Posterior vena cava (tissue), 2 donors: ENCODE measurements at regions not wholly inside any gene's neighbourhood (a gene's known extent, or its start where the extent isn't known, plus 50 kb on each side); places are given as distances from the start of the nearest gene placed in this dataset.

Source experiments
- DNase-seq: peaks from one replicate; pipeline ENCODE4 v3.0.0-alpha.2; 2020; ENCODE audit warnings: low spot score
- intact Hi-C, 2 donors: fragments of 100-400 bp; cut with DNase I; formaldehyde crosslinking; loops; one replicate each; pipeline versions ENCODE4 v1.14.1 to v1.14.2; 2022 to 2023
- donor health status: DM: yes; HTN: yes; CAD: no.
- donor health status: DM: yes; HTN: yes; CAD: no.

DNA sequence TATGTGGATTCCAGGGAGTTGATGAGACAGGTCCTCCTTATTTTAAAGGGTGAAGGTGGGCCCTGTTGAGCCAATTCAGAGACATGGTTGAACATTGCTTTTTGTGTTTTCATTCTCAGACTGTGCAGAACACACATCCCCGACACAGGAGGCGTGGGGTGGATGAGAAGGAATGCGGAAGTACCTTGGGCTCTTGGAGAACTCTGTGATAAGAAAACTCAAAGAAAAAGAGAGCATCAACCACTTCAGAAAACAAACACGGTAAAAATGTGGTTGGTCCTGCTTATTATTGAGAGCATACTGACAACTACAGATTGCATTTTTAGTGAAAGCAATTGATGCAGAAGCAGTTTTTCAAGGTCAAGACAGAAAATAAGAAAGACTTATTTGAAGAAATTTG is 659.8 kb downstream of the IRX1 start:
- intact Hi-C loops: no loop called here
- no peak for DNase-seq

DNA sequence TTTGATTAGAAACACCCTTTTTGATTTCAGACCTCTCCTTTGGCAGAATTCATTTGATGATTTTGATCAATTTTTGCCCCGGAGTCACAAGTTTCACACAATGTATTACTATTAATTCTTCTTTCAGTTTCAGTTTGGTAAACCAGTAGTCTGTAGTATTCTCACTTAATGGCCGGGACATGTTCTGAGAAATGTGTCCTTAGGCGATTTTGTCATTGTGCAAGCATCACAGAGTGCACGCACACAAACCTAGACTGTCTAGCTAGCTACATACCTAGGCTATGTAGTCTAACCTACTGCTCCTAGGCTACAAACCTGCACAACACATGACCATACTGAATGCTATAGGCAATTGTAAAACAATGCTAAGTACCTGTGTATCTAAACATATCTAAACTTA is 662.5 kb downstream of the IRX1 start:
- intact Hi-C loops: no loop called here
- no peak for DNase-seq

DNA sequence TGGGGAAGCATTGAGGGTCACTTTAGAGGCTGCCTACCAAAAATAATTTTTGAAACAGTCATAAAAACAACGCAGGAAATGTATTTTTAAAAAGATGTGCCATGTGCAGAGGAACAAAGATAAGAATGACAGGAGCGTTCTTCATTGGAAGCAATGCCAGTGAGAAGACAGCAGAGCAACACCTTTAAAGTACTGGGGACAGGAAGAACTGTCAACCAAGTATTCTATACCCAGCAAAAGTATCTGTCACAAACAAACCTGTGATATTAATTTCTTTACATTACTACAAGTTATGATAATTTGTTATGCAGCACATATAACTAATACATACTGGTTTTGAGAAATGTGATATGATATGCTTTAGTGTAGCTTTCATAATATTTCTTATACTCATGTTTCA is 675.6 kb downstream of the IRX1 start:
- intact Hi-C loops: no loop called here
- DNase-seq: no peak

DNA sequence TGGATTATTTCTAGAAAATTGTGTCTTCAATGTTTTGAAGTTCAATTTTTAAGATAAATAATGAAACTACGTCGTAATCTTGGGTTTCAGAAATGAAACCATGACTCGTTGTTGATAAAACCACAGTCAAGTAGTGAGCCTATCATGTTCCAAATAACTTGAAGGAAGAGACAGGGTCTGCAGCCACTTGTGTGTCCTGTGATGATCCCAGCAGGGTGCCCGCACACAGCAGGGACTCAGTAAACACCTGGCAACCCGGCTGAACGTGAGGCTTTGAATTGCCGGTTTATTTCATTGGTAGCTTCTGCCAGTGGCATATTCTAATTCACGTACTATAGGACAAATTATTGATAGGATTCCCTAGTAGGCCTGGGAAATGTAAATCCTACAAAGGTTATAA is 679.6 kb downstream of the IRX1 start:
- intact Hi-C loops: no loop called here
- no peak for DNase-seq

DNA sequence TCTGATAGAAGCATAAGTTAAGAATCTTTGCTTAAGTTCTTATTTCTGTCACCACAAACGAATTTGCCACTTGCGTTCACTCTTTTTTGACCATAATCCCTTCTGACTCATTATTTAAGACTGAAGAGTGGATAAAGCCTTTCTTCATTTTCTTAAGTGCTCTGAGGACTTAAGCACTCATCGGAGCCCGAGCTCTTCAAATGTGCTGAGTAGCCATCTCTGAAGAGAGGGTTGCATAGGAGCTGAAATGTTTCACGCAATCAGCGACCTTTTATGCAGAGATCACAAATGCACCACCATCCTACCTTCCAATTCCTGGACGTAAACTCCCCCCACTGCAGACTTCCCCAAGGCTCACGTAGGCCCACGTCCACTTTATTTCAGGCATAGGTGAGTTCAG is 699.2 kb downstream of the IRX1 start:
- intact Hi-C loops: loop anchor here in 1 of 2 donors (5.0 kb wide), 1 partner anchor 768 kb away; no protein-coding TSS in a partner anchor
- no peak for DNase-seq

DNA sequence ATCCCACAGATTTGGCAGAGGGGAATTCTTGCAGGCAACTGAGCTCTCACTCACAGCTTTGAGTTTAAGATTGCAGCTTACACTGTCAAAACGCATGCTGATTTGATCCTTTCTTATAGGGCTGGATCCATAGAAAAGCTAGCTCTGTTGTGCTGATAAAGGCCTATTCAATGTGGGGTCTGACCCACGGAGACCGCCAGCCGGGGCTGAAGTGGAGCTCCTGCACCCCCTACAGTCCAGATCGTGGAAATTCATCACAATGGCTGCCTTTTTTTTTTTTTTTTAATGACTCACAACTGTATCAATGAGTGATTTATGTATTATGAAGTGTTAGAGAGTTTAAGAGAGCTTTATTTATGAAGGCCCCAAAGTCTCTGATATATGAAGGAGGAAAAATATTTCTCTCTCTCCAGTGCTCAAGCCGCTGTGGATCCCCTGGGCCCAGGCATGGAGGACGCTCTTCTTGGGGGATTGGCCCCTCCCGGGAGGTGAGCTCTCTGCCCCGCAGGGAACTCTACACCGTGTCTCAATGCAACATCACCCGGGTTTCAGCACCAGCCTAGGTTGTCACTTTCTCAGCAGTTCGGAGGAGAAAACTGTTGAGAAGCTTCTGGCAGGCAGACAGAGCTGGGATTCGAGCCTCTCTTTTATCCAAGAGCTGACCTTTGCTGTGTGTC is 700.2 kb downstream of the IRX1 start:
- DNase-seq: no peak
- intact Hi-C loops: no loop called here

DNA sequence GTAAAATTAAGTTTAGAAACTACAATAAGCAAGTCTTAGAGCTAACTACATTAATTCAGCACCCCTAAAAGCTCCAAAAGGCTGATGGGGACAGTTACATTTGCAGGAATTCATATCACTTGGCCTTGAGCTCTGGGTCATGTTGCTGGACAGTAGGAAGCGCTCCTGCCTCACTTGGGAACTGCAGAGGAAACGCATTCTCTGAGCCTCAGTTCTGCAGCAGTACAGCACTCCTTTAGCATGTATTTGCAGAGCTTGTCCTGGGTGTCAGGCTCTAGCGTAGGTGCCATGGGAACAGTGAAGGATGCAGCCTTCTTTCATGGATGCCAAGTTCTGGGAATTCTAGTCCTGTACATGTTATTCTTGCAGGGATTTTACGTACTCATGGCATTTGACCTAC is 710.4 kb downstream of the IRX1 start:
- intact Hi-C loops: no loop called here
- DNase-seq: no peak

DNA sequence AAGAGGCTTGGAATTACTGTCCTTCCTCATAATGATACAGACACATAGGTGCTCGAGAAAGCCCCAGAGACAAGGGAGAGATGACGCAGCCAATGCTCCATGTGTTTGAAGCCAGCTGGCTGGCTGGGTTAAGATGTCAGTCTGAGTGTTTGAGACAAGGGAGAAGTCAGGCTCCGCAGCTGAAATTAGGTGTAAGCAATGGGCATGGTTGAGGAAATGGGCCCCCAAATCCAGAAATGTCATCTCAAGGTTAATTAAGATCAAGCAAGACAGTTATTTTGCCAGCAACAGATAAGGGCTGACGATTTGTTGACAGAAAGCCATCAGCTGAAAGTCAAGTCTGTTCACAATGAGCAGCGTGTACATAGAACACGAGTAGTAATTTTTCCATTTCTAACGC is 713.4 kb downstream of the IRX1 start:
- intact Hi-C loops: no loop called here
- DNase-seq: no peak

DNA sequence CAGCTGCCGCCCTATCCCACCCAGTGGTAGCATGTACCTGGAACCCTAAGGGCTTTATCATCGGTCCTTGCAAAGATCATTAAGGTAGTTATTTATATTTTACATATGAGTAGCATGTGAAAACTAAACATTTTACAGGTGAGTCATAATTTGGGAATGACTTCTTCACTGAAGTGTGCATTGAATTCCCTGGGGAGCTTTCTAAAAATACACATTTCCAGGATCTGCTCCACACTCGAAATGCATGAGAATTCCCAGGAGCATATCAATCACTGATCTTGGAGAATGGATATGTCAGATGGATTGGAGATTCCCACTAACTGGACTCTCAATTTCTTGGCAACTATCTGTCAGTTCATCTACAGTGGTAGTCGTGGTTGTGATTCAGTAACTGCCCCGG is 717.5 kb downstream of the IRX1 start:
- no peak for DNase-seq
- intact Hi-C loops: no loop called here

DNA sequence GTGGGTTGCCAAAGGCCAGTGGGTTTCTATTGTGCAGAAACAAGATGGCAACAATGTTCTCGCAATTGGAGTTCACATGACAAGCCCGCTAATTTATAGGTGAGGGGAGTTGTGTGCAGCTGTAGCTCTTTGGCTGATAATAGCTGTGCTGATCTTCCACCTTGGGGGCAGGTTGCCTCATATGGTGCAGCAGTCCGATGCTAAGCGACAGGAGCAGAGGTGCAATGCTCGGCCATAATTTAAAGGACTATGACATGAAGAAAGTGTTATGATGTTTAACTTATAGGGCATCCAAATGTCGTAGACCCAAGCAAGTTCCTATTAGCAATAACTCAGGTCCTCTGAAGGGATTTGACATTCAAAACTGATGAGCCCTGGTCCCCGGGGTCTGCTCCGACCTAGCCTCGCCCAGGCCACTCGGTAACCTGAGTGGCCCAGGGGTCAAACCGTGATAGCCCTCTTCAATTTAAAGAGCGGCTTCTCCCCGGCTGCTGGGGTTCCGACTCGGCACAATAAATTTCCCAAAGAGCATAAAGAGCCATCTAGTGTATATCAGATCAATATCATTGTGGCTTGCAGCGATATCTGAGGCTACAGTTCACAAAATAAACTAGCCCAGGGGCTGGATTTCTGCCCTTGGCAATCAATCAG is 724.0 kb downstream of the IRX1 start:
- intact Hi-C loops: loop anchor here in 1 of 2 donors (5.0 kb wide), 1 partner anchor 1778 kb away; no protein-coding TSS in a partner anchor
- DNase-seq: no peak

DNA sequence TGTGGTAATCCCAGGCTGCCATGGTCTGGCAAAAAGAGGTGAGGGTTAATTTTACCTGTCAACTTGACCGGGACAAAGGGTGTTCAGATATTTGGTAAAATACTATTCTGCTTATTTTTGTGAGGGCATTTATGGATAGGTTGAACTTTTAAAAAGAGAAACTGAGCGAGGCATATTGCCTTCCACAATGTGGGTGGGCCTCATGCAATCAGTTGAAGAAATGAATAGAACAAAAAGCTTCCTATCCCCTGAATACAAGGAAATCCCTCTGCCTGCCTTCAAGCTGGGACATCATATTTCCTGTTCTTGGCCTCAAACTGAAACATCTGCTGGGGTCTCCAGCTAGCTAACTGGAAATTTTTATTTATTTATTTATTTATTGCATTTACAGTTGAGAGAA is 734.7 kb downstream of the IRX1 start:
- intact Hi-C loops: no loop called here

DNA sequence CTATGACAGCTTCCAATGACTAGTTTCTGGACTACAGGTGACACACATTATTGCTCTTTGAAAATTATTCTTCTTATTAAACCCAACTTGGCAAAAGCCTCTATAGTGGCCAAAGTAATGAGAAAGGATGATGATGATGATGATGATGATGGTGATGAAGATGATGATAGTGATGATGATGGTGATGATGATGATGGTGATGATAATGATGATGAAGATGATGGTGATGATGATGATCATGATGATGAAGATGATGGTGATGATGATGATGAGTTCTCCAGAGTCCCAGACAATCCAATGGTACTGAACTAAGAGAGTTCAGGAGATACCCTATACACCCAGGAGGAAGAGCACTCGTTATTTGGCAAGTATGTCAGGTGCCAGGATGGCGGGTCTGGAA is 739.4 kb downstream of the IRX1 start:
- intact Hi-C loops: no loop called here

More for the DNA sequence above, 734.7 kb downstream of the IRX1 start:
- no peak for DNase-seq

DNA sequence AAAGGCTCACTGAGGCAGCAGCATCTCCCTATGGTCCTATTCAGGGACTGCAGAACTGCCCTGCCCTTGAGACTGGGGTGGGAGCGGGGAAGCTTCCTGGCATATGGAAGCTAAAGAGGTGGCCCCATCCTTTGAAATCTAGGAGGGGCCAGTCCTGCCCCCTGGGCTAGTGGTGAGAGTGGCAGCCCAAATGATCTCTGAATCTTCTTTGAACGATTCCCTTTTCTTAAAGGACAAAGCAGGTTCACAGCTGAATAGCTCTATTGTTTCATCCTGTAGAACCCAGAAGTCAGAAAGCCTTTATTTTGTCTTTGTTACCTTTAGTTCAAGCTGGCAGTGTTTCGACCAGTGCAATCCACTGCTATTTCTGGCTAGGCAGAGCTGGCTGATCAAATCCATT is 741.9 kb downstream of the IRX1 start:
- intact Hi-C loops: no loop called here
- no peak for DNase-seq

More for the DNA sequence above, 739.4 kb downstream of the IRX1 start:
- DNase-seq: no peak

DNA sequence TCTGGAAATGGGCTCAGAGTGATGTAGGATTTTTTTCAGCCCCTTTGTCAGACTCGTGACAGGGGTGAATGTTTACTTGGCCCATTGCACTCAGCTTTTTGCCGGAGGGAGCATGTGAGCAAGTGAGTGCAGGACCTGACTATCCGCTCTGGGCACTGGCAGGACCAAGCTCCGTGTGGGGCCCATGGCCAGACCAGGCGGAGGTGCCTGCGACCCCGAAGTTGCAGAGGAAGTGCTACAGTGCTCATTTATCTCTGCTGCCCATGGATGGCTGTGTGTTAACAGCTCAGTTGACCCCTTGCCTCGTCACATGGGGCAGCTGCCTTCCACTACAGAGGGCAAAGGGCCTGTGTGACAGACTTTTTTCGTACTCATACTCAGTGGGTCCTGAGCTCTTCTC is 744.3 kb downstream of the IRX1 start:
- peak; percentile 67 for DNase-seq
- intact Hi-C loops: no loop called here

DNA sequence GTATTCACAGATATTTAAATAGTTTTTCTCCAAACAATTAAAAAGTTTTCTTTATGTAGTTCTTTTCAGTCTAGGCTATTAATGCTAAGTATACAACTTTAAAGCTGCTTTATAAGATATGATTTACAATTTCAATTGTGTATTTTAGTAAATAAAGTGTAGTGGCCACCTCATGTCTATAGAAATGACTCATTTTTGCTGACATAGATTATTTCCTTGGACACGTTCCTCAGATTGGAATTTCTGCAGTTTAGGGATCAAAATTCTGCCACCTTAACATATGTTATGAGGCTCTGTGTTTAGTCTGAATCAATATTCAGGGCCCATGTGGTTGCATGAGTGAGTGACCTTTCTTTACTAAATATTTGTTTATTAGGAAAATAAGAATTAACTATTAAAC is 750.2 kb downstream of the IRX1 start:
- intact Hi-C loops: no loop called here
- no peak for DNase-seq

DNA sequence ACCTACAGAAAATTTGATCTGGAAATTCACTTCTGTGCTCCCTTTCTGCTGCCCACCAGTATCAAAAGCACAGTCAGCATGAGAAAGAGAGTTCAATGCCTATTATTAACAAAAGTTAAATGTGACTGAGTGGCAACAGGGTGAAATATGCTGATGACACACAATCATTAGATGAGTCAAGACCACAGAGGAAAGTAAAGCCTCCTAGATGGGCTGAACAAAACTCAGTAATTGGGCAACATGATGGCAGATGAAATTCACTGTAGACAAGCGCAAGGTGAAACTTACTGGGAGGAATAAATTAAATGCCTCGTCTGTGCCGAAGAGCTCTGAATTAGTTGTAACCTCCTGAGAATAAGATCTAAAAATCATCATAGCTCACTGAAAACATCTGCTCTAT is 752.8 kb downstream of the IRX1 start:
- no peak for DNase-seq
- intact Hi-C loops: no loop called here

DNA sequence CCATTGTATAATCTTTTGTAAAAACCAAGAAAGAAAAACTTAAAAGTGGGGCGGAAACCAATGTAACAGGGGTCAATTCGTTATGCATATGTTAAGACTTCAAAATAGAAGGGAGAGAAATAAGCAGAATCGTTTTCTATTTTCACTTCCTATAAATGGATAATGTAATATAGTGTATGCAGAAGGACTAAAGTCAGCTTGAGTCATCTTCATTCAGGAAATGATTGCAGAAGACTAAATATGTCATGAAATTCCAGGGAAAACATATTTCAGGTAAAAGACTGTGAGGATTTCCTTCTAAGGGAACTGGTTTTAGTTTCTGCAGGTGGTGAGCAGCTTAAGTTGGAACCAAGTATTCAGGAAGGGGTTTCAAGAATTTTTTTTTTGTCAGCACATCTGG is 753.3 kb downstream of the IRX1 start:
- intact Hi-C loops: no loop called here
- DNase-seq: no peak

DNA sequence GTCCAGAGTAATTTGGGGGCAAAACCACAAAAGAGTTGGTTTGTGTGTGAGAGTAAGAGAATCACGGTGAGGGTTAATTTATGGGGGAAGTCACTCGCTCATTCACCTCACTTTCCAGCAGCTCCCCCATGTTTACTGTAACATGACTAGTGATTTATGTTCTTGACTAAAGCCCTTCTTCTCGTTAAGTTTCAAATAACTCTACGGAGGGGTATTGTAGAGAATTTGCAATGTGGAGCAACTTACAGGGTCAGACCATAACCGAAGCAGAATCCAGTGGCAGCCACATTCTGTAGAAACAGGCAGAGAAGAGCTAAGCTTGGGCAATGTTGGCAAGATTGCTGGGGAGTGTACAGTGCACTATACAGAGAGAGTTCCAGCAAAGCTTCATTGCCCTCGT is 760.6 kb downstream of the IRX1 start:
- intact Hi-C loops: no loop called here
- DNase-seq: no peak

DNA sequence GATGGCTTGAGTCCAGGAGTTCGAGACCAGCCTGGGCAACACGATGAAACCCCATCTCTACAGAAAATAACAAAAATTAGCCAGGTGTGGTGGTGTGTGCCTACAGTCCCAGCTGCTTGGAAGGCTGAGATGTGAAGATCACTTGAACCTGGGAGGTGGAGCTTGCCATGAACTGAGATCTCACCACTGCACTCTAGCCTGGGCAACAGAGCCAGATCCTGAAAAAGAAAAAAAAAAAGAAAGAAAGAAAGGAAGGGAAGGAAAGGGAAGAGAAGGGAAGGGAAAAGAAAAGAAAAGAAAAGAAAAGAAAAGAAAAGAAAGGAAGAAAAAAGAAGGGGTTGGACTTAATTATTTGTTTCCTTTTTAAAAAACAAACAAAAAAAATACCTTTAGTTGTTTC is 764.2 kb downstream of the IRX1 start:
- DNase-seq: no peak
- intact Hi-C loops: no loop called here

DNA sequence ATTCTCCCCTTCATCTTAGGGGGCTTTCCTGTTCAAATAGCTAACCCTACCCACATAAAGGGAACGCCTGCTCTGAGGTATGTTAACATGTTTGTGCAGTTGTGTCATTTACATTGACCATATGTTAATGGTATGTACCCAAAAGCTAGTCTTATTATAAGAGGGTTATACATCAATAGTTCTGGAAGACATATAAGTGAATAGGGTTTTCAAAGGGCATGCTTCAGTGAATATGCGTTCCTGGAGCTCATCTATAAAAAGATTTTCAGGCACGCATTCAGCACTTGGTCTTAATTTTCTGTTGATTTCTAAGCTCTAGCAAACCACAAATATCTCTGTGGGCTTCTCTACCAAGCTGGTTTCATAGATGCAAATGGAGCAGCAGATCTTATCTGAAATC is 766.1 kb downstream of the IRX1 start:
- DNase-seq: no peak
- intact Hi-C loops: no loop called here

DNA sequence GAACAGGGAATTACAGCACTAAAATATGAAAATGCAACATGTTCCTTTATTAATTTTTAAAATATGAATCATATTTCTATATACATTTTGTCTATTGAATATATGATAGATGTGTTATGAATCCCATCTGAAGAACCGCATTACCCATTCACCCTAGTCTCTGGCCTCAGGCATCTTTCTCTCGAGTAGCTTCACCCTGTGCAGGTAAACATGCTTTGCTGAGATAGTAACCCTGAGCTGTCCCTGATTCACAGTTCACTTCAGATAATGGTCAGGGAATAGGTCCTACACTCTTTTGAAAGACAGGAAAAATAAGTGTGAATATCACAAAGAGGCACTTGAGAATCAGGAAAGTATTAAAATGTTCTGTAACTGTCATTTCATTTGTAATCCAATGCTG is 766.8 kb downstream of the IRX1 start:
- intact Hi-C loops: no loop called here
- no peak for DNase-seq
